ENCODE measurements at regions not wholly inside any gene's neighbourhood (a gene's known extent, or its start where the extent isn't known, plus 50 kb on each side); places are given as distances from the start of the nearest gene placed in this dataset.
"Not testable (repeated sequence)": the region's sequence is repeated elsewhere in the genome, so short reads cannot be mapped to it uniquely, and the experiment has no call there.

GRCh38 chr15:79154483-79155135 lies 64.0 kb upstream of the RASGRF1 start:
- DNase-seq: no peak

- DNase-seq: not testable (repeated sequence)
Measured at GRCh38 chr15:79144290-79144689, 53.7 kb upstream of the RASGRF1 start.

- DNase-seq: no peak
Measured at GRCh38 chr15:79140846-79141570, 50.4 kb upstream of the RASGRF1 start.
